Transverse colon (tissue), 3 donors: ENCODE measurements at regions not wholly inside any gene's neighbourhood (a gene's known extent, or its start where the extent isn't known, plus 50 kb on each side); places are given as distances from the start of the nearest gene placed in this dataset.

Experiments
- CTCF ChIP-seq, 5 experiments: fragments of 200-600 bp in 3 of 5; fragments of 450-650 bp in 2 of 5; sonication (generic) in 3 of 5; IDR thresholded peaks; 1 replicate in 2 of 5; 2 replicates in 3 of 5; pipeline ENCODE4 v1.5.1; 2016 to 2017; ENCODE audit warnings: antibody characterized with exemption in 5 of 5, inconsistent platforms in 3 of 5, mild to moderate bottlenecking in 2 of 5, moderate library complexity in 1 of 5
- EP300 ChIP-seq: sonication (generic); formaldehyde crosslinking; IDR thresholded peaks from one replicate; pipeline ENCODE4 v1.6.1; 2017; ENCODE audit warnings: antibody characterized with exemption, low read depth

- TF ChIP-seq CTCF (IDR thresholded peaks at IDR 0.05): no peak
- no peak for TF ChIP-seq EP300
Observed at GRCh38 chr1:244155661-244156060, 104.6 kb downstream of the ZBTB18 start.
